ENCODE measurements at regions not wholly inside any gene's neighbourhood (a gene's known extent, or its start where the extent isn't known, plus 50 kb on each side); places are given as distances from the start of the nearest gene placed in this dataset.
"Not testable (repeated sequence)": the region's sequence is repeated elsewhere in the genome, so short reads cannot be mapped to it uniquely, and the experiment has no call there.

GRCh38 chr4:159566786-159567185 lies 463.9 kb downstream of the RAPGEF2 start:
- TF ChIP-seq POLR2A (IDR thresholded peaks at IDR 0.05; ENCODE audit: low read length) (no peak), GATA1 (IDR thresholded peaks at IDR 0.05; ENCODE audit: low read depth, low read length) (no peak)
- DNase-seq, result no peak

GRCh38 chr4:159577241-159577640 lies 474.4 kb downstream of the RAPGEF2 start:
- no peak for DNase-seq
- no peak for TF ChIP-seq GATA1 (IDR thresholded peaks at IDR 0.05; ENCODE audit: low read depth, low read length)
- TF ChIP-seq POLR2A (IDR thresholded peaks at IDR 0.05; ENCODE audit: low read length), result no peak

DNA sequence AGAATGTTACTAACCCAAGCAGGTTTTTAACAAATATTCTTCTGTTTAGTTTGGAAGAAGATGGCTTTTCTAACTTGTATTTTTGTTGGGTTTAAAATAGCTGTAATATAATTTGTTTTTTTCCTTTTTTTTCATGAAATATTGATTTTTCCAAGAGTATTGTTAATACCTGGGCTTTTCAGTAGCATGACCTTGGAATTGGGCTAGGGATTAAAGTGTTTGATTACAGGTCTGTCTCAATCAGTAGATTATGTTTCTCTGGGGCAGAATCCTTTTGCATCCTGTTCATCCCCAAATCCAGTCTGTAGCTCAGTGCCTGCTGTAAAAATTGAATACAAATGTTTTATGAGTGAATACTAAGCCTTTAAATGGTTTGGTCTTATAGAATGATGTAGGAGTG lies 479.8 kb downstream of the RAPGEF2 start:
- DNase-seq, result no peak
- no peak for TF ChIP-seq POLR2A (IDR thresholded peaks at IDR 0.05; ENCODE audit: low read length)
- no peak for TF ChIP-seq GATA1 (IDR thresholded peaks at IDR 0.05; ENCODE audit: low read depth, low read length)

DNA sequence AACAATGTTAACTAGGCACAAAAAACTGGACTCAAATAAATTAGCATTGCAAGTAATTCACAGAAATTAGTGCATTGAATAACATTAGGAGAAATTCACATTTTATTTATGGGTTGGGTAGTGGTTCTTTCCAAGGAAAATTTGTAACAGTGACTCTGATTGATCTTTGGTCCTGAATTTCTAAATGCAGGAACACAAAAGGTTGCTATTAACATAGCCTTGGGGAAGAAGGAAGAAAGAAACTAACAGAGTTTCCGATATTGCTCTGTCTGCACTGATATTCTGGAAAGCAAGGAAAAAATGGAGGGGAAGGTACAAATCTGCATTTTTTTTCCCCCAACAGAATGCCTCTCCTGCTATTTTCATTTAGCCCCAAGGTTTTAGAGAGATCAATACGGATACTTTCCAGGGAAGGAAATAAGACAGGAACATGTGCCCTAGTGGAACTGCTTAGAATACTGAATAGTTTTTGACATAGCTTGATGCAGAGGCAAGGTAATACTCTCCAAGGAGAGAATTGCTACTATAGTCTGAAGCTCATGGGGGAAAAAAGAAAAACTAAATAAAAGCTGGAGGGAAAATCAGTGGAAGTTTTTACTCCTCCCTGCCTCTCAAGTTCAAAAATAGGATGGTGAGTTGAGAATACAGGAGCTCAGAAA lies 490.1 kb downstream of the RAPGEF2 start:
- TF ChIP-seq POLR2A (IDR thresholded peaks at IDR 0.05; ENCODE audit: low read length) (no peak), GATA1 (IDR thresholded peaks at IDR 0.05; ENCODE audit: low read depth, low read length) (no peak)
- DNase-seq, result no peak

DNA sequence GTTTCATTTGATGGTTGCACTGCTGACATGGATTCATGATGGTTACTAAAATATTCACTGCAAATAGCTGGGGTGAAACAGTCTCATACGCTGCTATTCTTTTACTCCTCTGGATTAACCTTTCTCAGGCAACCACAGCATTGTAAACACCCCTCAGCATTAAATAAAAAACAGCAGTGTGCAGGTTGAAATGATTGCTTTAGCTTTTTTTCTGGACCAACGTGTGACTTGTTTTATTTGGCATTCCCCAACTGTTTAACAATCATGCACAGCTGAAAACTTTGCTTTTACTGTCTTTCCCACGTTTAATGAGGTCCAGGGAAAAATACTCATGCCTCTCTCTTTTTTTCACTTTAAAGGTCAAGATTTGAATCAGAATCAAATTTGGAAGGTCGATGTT lies 490.8 kb downstream of the RAPGEF2 start:
- DNase-seq, result no peak
- TF ChIP-seq GATA1 (IDR thresholded peaks at IDR 0.05; ENCODE audit: low read depth, low read length) (no peak), POLR2A (IDR thresholded peaks at IDR 0.05; ENCODE audit: low read length) (no peak)

DNA sequence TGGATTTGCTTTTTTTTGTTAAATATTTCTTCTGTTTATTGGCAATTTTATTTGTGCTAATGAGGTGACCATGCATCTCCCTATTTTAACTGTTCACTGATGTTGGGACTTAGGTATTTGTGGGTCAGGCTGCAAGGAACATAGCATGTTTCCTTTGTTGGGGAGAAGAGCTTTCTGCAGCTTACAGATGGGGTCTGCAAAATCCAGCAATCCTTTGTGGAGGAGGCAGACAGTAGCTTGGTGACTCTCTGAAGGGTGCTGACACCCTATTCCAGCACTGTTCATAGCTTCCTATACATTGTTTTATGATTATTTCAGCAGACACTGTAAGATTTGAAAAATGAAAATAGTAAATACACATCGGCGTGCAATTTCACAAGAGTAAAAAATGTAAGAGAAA lies 491.7 kb downstream of the RAPGEF2 start:
- TF ChIP-seq POLR2A (IDR thresholded peaks at IDR 0.05; ENCODE audit: low read length) (no peak), GATA1 (IDR thresholded peaks at IDR 0.05; ENCODE audit: low read depth, low read length) (no peak)
- DNase-seq, result no peak

DNA sequence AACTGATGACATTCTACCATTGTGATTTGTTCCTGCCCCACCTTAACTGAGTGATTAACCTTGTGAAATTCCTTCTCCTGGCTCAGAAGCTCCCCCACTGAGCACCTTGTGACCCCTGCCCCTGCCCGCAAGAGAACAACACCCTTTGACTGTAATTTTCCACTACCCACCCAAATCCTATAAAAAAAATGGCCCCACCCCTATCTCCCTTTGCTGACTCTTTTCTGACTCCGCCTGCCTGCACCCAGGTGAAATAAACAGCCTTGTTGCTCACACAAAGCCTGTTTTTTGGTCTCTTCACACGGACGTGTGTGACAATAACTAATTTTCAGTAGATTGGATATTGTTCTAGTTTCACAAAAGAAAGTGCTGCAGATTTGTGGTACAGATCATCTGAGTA lies 492.2 kb downstream of the RAPGEF2 start:
- not testable (repeated sequence) for DNase-seq

DNA sequence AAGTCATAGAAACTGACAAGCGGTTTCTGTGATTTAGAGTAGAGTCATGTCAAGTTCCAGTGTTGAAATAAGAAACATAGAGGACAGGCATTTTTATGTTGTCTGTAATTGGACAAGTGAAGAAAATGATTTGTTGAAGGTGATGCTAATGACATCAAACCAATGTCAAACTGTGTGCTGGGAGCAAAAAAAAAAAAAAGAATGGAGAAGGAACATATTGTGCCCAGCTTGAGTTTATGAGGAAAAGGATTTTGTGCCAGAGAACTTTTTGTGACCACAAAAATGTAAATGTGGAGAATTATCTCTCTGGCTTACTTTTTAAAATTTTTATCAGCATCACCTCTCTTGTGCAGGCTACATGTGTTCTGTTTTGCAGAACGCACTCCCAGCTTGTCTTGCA lies 495.7 kb downstream of the RAPGEF2 start:
- DNase-seq, result no peak
- TF ChIP-seq GATA1 (IDR thresholded peaks at IDR 0.05; ENCODE audit: low read depth, low read length), result no peak
- no peak for TF ChIP-seq POLR2A (IDR thresholded peaks at IDR 0.05; ENCODE audit: low read length)

DNA sequence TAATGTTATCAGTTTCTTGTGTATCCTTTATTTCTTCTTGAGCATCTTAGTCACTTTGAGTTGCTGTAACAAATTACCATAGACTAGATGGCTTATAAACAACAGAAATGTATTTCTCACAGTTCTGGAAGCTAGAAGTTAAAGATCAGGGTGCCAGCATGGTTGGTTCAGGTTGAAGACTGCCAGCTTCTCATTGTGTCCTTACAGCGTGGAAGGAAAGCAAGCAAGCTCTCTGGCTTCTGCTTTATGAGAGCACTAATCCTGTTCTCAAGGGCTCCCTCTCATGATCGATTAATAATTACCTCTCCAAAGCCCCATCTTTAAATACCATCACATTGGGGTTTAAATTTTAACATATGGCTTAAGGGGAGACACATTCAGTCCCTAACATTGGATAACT lies 497.2 kb downstream of the RAPGEF2 start:
- DNase-seq, result no peak

DNA sequence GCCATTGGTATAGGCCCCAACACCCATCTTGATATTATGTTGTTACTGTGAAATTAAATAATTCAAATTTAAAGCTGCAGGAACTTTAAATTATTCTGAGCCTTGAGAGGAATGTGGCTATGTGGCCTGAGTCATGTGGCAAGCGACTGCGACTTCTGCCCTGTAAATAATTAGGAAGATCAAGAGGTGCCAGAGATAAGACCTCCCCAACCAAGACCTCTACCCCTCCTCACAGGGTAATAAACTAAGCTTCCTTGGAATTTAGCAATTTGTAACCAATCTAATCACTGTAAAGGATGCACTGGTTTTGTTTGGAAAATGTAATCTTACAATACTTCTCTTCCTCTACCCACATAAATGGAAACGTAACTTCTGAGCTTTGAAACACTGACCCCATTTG lies 501.9 kb downstream of the RAPGEF2 start:
- TF ChIP-seq GATA1 (IDR thresholded peaks at IDR 0.05; ENCODE audit: low read depth, low read length) (no peak), POLR2A (IDR thresholded peaks at IDR 0.05; ENCODE audit: low read length) (no peak)
- DNase-seq, result no peak

More for the DNA sequence above, 497.2 kb downstream of the RAPGEF2 start:
- TF ChIP-seq GATA1 (IDR thresholded peaks at IDR 0.05; ENCODE audit: low read depth, low read length) (no peak), POLR2A (IDR thresholded peaks at IDR 0.05; ENCODE audit: low read length) (no peak)

- DNase-seq, result no peak
- TF ChIP-seq GATA1 (IDR thresholded peaks at IDR 0.05; ENCODE audit: low read depth, low read length) (no peak), POLR2A (IDR thresholded peaks at IDR 0.05; ENCODE audit: low read length) (no peak)
Observed at GRCh38 chr4:159606835-159607234, 504.0 kb downstream of the RAPGEF2 start.

DNA sequence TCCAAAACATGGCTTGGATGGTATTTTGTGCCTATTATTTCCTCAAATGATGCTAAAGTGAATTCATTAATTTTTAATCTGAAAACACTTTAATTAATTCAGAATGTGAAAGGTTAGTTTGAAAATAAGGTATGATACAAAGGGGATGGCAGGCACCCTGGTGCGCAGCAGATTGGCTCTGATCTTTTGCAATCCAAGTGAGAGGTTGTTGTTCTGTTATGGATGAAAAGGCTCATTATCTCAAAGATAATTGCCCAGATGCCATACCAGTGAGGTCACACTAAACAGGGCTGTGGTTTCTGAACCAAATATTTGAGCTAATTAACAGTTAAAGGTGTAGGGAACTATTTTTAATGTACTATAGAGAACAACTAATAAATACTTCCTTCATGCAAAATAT lies 504.9 kb downstream of the RAPGEF2 start:
- DNase-seq, result no peak
- no peak for TF ChIP-seq GATA1 (IDR thresholded peaks at IDR 0.05; ENCODE audit: low read depth, low read length)
- TF ChIP-seq POLR2A (IDR thresholded peaks at IDR 0.05; ENCODE audit: low read length), result no peak

- TF ChIP-seq POLR2A (IDR thresholded peaks at IDR 0.05; ENCODE audit: low read length) (no peak), GATA1 (IDR thresholded peaks at IDR 0.05; ENCODE audit: low read depth, low read length) (no peak)
- no peak for DNase-seq
Observed at GRCh38 chr4:159608436-159608835, 505.6 kb downstream of the RAPGEF2 start.

- DNase-seq, result no peak
- TF ChIP-seq GATA1 (IDR thresholded peaks at IDR 0.05; ENCODE audit: low read depth, low read length) (no peak), POLR2A (IDR thresholded peaks at IDR 0.05; ENCODE audit: low read length) (no peak)
Observed at GRCh38 chr4:159632031-159632430, 529.2 kb downstream of the RAPGEF2 start.

GRCh38 chr4:159639671-159640323 lies 536.9 kb downstream of the RAPGEF2 start:
- TF ChIP-seq POLR2A (IDR thresholded peaks at IDR 0.05; ENCODE audit: low read length), result no peak
- TF ChIP-seq GATA1 (IDR thresholded peaks at IDR 0.05; ENCODE audit: low read depth, low read length), result no peak
- DNase-seq, result no peak

Data from erythroblast (primary cell).